KOPT-K1 (cell line): ENCODE measurements at regions not wholly inside any gene's neighbourhood (a gene's known extent, or its start where the extent isn't known, plus 50 kb on each side); places are given as distances from the start of the nearest gene placed in this dataset.
"Not testable (repeated sequence)": the region's sequence is repeated elsewhere in the genome, so short reads cannot be mapped to it uniquely, and the experiment has no call there.

Experiments used
- H3K27ac ChIP-seq: fragments of 200-600 bp; sonication (generic); 2 replicates; pipeline ENCODE4 v1.5.1; 2016; ENCODE audit warnings: antibody characterized with exemption, mild to moderate bottlenecking, low read depth, low read length; ENCODE audit not compliant: poor library complexity, severe bottlenecking
- H3K36me3 ChIP-seq: fragments of 200-600 bp; sonication (generic); 2 replicates; pipeline ENCODE4 v1.5.1; 2017; ENCODE audit warnings: antibody characterized with exemption, mild to moderate bottlenecking, low read length, moderate library complexity; ENCODE audit not compliant: insufficient read depth
- H3K9me3 ChIP-seq: fragments of 200-600 bp; sonication (generic); 2 replicates; pipeline ENCODE4 v1.5.1; 2017; ENCODE audit warnings: antibody characterized with exemption, low read length, mild to moderate bottlenecking; ENCODE audit not compliant: insufficient read depth, poor library complexity, severe bottlenecking

- no peaks in the 10 kb centered on the region for H3K36me3 ChIP-seq
- H3K9me3 ChIP-seq = peaks cover 37% of the 10 kb centered on the region
- H3K27ac ChIP-seq = no peak overlapping the region
Observed at GRCh38 chr21:10464975-10465374, 56.4 kb upstream of the TPTE start.

DNA sequence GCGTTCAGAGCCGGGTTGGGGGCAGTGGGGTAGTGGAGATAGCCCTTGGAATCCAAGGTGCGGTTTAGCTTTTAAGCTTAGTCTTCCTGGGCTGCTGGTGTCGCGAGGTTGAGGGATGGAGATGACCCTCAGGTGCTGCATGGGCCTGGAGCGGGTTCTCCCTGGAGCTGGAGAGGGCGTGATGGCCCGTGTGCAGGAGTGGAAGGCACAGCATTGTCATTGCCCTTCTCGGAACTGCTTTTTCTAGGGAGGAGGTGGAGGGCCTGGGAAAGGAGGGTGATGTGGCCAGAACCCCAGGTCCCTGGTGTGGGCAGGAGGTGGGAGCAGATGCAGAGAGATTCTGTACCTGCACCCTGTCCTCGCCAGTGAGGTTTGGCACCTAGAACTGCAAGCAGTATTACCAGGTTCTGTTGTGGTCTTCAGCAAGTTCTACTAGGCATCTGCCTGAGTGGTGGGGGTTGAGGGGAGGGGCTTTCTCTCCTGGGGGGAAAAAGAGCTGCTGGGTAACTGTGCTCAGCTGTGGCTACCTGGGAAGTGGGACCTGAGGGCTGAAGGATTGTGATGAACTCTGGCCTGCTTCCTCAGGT is 55.8 kb upstream of the TPTE start:
- H3K9me3 ChIP-seq = peaks cover 31% of the 10 kb centered on the region
- H3K27ac ChIP-seq, H3K36me3 ChIP-seq: not testable (repeated sequence)

- Histone ChIP-seq H3K36me3 (no peaks in the 10 kb centered on the region), H3K27ac (no peak overlapping the region), H3K9me3 (peaks cover 25% of the 10 kb centered on the region)
Observed at GRCh38 chr21:10466200-10466599, 55.2 kb upstream of the TPTE start.
